Fibroblast of villous mesenchyme (primary cell): ENCODE measurements at regions not wholly inside any gene's neighbourhood (a gene's known extent, or its start where the extent isn't known, plus 50 kb on each side); places are given as distances from the start of the nearest gene placed in this dataset.

Experiments used
- DNase-seq: peaks from one replicate; pipeline ENCODE4 v3.0.0-alpha.2; 2010; ENCODE audit warnings: low read depth
- H3K4me3 ChIP-seq: 2 replicates; pipeline ENCODE4 v1.5.1; 2011; ENCODE audit warnings: low read depth, mild to moderate bottlenecking, low read length
- CTCF ChIP-seq: IDR thresholded peaks from 2 replicates; pipeline ENCODE4 v1.5.1; 2012; ENCODE audit warnings: low read depth, mild to moderate bottlenecking, low read length; ENCODE audit not compliant: insufficient read depth

GRCh38 chr13:47080621-47081020 is 183.8 kb upstream of the HTR2A start:
- no peak for DNase-seq
- no peak for TF ChIP-seq CTCF
- no peak overlapping the region for H3K4me3 ChIP-seq

GRCh38 chr13:47076500-47076899 is 179.6 kb upstream of the HTR2A start:
- no peak for TF ChIP-seq CTCF
- DNase-seq = no peak
- no peak overlapping the region for H3K4me3 ChIP-seq

GRCh38 chr13:47069133-47069532 is 172.3 kb upstream of the HTR2A start:
- no peak for DNase-seq
- TF ChIP-seq CTCF = no peak
- H3K4me3 ChIP-seq = no peak overlapping the region

GRCh38 chr13:47067306-47067705 is 170.5 kb upstream of the HTR2A start:
- no peak for DNase-seq
- no peak overlapping the region for H3K4me3 ChIP-seq
- TF ChIP-seq CTCF = no peak

- no peak for TF ChIP-seq CTCF
- no peak overlapping the region for H3K4me3 ChIP-seq
- DNase-seq = no peak
These were observed 169.4 kb upstream of the HTR2A start for GRCh38 chr13:47066226-47066625.

- TF ChIP-seq CTCF = no peak
- no peak for DNase-seq
- H3K4me3 ChIP-seq = no peak overlapping the region
These were observed 167.5 kb upstream of the HTR2A start for GRCh38 chr13:47064381-47064780.

GRCh38 chr13:47049276-47049989 is 152.6 kb upstream of the HTR2A start:
- TF ChIP-seq CTCF = no peak
- no peak for DNase-seq
- no peak overlapping the region for H3K4me3 ChIP-seq
